OCI-M1 (cell line): ENCODE measurements at regions not wholly inside any gene's neighbourhood (a gene's known extent, or its start where the extent isn't known, plus 50 kb on each side); places are given as distances from the start of the nearest gene placed in this dataset.
"Not testable (repeated sequence)": the region's sequence is repeated elsewhere in the genome, so short reads cannot be mapped to it uniquely, and the experiment has no call there.

Experiments used
- DNase-seq: peaks from one replicate; lab custom pipeline; 2025; lab: John Stamatoyannopoulos, UW

- no peak for DNase-seq
Observed at GRCh38 chr7:153942036-153942435, 110.2 kb upstream of the DPP6 start.

GRCh38 chr7:153943457-153943856 is 108.7 kb upstream of the DPP6 start:
- no peak for DNase-seq

GRCh38 chr7:153943861-153944260 is 108.3 kb upstream of the DPP6 start:
- no peak for DNase-seq

DNA sequence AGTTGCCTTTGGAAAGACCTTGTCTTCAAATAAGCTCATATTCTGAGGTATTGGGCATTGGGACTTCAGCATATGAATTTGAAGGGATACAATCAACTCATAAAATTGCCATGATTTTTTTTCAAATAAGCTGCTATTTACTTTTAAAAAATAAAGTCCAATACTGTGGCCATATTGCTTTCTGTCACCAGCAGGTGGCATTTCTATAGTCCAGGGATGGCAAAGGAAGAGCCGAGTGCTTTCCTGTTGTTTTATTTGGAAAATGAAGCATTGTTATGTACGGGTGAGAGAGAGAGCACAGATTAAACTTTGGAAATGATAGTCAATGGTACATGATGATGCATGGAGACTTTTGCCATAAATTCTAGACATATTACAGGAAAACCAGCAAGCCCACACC is 104.1 kb upstream of the DPP6 start:
- DNase-seq = no peak

GRCh38 chr7:153951316-153951715 is 100.9 kb upstream of the DPP6 start:
- no peak for DNase-seq

- no peak for DNase-seq
Observed at GRCh38 chr7:153954477-153954876, 97.7 kb upstream of the DPP6 start.

DNA sequence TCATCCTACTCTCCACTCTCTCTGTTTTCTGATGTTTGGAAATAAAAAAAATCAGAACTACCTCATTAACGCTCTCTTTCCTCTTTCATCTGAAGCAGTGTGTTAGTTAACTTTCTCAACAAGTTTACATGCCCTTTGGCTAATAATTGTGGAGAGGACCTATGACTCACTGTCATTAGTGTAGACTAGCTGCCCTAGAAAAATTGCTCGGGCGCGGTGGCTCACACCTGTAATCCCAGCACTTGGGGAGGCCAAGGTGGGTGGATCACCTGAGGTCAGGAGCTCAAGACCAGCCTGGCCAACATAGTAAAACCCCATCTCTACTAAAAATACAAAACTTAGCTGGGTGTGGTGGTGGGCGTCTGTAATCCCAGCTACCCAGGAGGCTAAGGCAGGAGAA is 94.5 kb upstream of the DPP6 start:
- not testable (repeated sequence) for DNase-seq

DNA sequence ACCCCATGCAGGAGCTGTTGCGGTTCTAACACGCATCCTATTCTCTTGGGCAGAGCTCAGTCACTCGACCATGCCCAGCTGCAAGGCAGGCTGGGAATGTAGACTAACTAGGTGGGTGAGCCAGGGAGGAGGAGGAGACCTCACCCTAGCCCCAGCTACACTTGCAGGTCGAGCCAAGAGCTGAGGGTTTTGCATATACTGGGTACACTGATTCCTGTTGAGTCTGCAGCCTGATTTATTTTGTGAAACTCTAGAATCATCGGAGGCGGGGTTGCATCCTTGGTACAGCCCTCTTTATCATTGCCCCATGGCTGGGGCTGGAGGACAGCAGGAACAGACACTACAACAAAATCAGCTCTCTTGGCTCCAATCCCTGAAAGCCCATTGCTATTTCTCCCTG is 93.8 kb upstream of the DPP6 start:
- DNase-seq = not testable (repeated sequence)

DNA sequence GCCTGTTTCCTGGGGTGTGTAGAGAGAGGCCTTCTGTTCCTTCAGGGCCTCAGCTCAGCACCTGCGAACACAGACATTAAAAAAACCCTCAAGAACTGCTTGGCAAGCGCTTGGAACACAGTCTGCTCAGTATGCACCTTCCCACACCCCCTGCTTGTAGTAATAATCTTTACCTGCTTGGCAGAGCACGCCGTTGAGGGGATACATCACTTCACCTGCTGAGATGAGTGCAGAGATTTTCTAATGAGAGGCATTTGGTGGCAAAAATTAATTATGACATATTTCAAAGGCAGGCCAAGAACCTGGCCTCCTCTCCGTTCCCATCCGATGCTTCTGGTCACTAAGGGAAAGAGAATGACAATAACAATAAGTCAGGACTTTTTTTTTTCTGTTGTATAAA is 93.4 kb upstream of the DPP6 start:
- DNase-seq = not testable (repeated sequence)

DNA sequence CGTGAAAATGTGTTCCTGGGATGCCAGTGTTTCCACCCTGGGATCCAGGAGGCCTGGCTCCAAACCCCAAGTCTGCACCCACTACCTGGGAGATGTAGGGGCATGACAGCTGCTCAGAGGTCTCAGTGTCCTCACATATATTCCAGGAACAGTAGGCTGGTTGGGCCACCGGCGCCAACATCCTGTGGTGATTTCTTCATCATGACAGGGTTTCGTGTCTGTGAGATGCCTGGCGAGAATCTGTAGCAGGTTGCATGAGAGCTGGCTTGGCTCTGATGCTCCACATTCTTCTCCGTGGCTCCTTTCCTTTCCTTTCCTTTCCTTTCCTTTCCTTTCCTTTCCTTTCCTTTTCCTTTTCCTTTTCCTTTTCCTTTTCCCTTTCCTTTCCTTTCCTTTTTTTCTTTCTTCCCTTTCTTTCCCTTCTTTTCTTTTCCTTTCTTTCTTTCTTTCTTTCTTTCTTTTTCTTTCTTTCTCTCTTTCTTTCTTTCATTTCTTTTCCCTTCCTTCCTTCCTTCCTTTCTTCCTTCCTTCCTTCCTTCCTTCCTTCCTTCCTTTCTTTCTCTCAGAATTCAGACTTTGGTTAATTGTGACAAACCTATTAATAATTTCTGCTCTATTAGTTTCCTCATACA is 87.6 kb upstream of the DPP6 start:
- not testable (repeated sequence) for DNase-seq

GRCh38 chr7:153969016-153969415 is 83.2 kb upstream of the DPP6 start:
- not testable (repeated sequence) for DNase-seq

GRCh38 chr7:153974603-153975002 is 77.6 kb upstream of the DPP6 start:
- not testable (repeated sequence) for DNase-seq

DNA sequence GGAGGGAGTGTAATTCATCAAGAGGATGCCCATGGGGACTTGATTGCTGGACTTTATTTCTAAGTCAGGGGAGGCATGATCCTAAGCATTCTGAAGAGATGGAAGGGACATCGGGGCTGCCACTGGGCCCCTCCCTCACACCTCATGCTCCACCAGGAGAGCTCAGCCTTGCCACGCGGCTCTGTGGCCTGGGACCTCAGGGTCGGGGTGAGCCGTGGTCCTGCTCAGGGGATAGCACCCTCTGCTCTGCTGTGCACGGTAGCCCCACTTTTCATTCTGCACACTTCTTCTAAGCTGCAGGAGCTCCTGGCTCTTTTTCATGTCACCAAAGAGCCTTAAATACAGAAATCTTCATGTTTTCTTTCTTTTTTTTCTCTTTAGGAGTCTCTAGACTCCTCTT is 75.5 kb upstream of the DPP6 start:
- DNase-seq = not testable (repeated sequence)

GRCh38 chr7:153983186-153983585 is 69.0 kb upstream of the DPP6 start:
- DNase-seq = not testable (repeated sequence)

- not testable (repeated sequence) for DNase-seq
Observed at GRCh38 chr7:153989066-153989627, 63.1 kb upstream of the DPP6 start.

- not testable (repeated sequence) for DNase-seq
Observed at GRCh38 chr7:153989742-153990425, 62.3 kb upstream of the DPP6 start.

DNA sequence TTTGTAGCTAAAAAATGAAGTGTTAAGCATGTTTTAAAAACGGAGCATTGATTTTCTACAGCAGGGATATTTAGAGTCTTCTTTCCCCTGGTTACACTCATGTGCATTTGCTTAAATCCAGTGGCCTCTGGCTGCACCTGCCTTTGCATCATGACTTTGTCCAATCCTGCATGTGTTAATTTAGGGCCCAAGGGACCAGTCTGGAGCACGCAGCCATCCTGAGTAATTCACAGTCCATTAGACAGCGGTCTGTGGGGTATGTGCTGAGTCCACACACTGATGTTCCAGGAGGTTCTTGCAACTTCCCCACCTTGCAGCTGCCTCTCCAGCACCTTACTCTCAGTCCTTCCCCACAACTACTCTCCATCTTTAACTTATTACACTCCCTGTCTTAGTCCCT is 60.7 kb upstream of the DPP6 start:
- not testable (repeated sequence) for DNase-seq

- not testable (repeated sequence) for DNase-seq
Observed at GRCh38 chr7:153993402-153993801, 58.8 kb upstream of the DPP6 start.

DNA sequence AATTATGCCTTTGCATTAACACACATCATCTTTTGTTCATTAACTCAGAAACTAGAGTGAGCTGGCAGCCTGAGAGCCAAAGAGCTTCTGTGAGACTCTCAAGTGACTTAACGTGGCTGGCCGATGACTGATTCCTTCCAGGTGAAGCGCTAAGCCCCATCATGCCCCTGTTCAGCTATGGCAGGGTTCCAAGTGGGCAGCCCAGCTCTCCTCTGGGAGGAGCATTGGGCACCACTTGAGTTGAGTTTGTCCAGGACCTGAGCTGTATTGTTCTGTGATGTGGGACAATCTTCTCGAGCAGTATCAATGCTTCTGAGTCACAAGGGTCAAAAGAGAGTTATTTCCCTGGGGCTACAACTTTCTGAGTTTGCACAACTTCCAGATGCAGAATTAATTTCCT is 53.3 kb upstream of the DPP6 start:
- DNase-seq = not testable (repeated sequence)
